ENCODE measurements at regions not wholly inside any gene's neighbourhood (a gene's known extent, or its start where the extent isn't known, plus 50 kb on each side); places are given as distances from the start of the nearest gene placed in this dataset.

- TF ChIP-seq, protein P1, sequence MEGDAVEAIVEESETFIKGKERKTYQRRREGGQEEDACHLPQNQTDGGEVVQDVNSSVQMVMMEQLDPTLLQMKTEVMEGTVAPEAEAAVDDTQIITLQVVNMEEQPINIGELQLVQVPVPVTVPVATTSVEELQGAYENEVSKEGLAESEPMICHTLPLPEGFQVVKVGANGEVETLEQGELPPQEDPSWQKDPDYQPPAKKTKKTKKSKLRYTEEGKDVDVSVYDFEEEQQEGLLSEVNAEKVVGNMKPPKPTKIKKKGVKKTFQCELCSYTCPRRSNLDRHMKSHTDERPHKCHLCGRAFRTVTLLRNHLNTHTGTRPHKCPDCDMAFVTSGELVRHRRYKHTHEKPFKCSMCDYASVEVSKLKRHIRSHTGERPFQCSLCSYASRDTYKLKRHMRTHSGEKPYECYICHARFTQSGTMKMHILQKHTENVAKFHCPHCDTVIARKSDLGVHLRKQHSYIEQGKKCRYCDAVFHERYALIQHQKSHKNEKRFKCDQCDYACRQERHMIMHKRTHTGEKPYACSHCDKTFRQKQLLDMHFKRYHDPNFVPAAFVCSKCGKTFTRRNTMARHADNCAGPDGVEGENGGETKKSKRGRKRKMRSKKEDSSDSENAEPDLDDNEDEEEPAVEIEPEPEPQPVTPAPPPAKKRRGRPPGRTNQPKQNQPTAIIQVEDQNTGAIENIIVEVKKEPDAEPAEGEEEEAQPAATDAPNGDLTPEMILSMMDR (conservative IDR thresholded peaks at IDR 0.05; ENCODE audit: low read depth, low read length): no peak
- TF ChIP-seq EZH2 (IDR thresholded peaks at IDR 0.05; ENCODE audit: borderline replicate concordance, low read depth, low read length, poor library complexity, severe bottlenecking): no peak
- BruUV-seq (replicated peaks): no TSS peak
- Histone ChIP-seq H3K27ac (ENCODE audit: low read depth, low read length, poor library complexity, severe bottlenecking) (no peak overlapping the region), H3K9me3 (ENCODE audit: low read depth, low read length, poor library complexity, severe bottlenecking) (no peaks in the 10 kb centered on the region), H3K27me3 (replicated peaks; ENCODE audit: insufficient read depth, low read depth, low read length, poor library complexity) (no peaks in the 10 kb centered on the region), H3K36me3 (ENCODE audit: insufficient read depth, low read length, poor library complexity, severe bottlenecking) (no peaks in the 10 kb centered on the region), H3K4me3 (ENCODE audit: low read depth, low read length, poor library complexity, severe bottlenecking) (no peak overlapping the region), H3K4me1 (ENCODE audit: insufficient read depth, low read length, poor library complexity, severe bottlenecking) (no peaks in the 10 kb centered on the region)
- POLR2A ChIA-PET (ENCODE audit: low non-redundant PET): no interaction called here
- CTCF ChIA-PET: no interaction called here
- intact Hi-C loops (cut with micrococcal nuclease; ENCODE audit: unreplicated experiment): no loop called here
- DNase-seq (ENCODE audit: low spot score): no peak
Measured at GRCh38 chr18:51862051-51862715, 477.8 kb upstream of the DCC start.

- TF ChIP-seq EZH2 (IDR thresholded peaks at IDR 0.05; ENCODE audit: borderline replicate concordance, low read depth, low read length, poor library complexity, severe bottlenecking): no peak
- TF ChIP-seq, protein P1 (conservative IDR thresholded peaks at IDR 0.05; ENCODE audit: low read depth, low read length): no peak
- Histone ChIP-seq H3K9me3 (ENCODE audit: low read depth, low read length, poor library complexity, severe bottlenecking) (no peaks in the 10 kb centered on the region), H3K4me3 (ENCODE audit: low read depth, low read length, poor library complexity, severe bottlenecking) (no peak overlapping the region), H3K36me3 (ENCODE audit: insufficient read depth, low read length, poor library complexity, severe bottlenecking) (no peaks in the 10 kb centered on the region), H3K4me1 (ENCODE audit: insufficient read depth, low read length, poor library complexity, severe bottlenecking) (no peaks in the 10 kb centered on the region), H3K27ac (ENCODE audit: low read depth, low read length, poor library complexity, severe bottlenecking) (no peak overlapping the region), H3K27me3 (replicated peaks; ENCODE audit: insufficient read depth, low read depth, low read length, poor library complexity) (no peaks in the 10 kb centered on the region)
- ChIA-PET CTCF (no interaction called here), POLR2A (ENCODE audit: low non-redundant PET) (no interaction called here)
- no peak for DNase-seq (ENCODE audit: low spot score)
- BruUV-seq (replicated peaks): no TSS peak
- intact Hi-C loops (cut with micrococcal nuclease; ENCODE audit: unreplicated experiment): no loop called here
Measured at GRCh38 chr18:51864219-51864965, 475.6 kb upstream of the DCC start.

DNA sequence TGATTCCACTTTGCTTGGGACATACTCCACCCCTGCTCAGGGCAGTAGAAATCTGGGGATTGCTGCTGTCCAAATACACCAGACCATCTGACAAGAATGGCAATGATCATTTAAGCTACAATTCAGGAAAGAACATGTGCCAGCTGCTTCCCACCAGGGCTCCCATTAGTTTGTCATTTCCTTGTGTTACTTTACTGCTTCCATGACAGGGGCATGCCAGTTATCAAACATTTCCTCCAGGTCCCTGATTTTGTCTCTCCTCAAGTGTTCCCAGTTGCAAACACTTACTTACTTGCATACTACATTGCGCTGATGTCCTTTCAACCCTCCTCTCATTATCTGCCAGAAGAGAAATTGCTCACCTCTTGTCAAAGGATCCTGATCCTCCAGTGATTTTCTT, 474.5 kb upstream of the DCC start:
- intact Hi-C loops (cut with micrococcal nuclease; ENCODE audit: unreplicated experiment): no loop called here
- H3K27me3 ChIP-seq (replicated peaks; ENCODE audit: insufficient read depth, low read depth, low read length, poor library complexity): no peaks in the 10 kb centered on the region
- no peak for DNase-seq (ENCODE audit: low spot score)
- no peaks in the 10 kb centered on the region for H3K4me1 ChIP-seq (ENCODE audit: insufficient read depth, low read length, poor library complexity, severe bottlenecking)
- BruUV-seq (replicated peaks): no TSS peak
- POLR2A ChIA-PET (ENCODE audit: low non-redundant PET): no interaction called here
- CTCF ChIA-PET: no interaction called here
- H3K36me3 ChIP-seq (ENCODE audit: insufficient read depth, low read length, poor library complexity, severe bottlenecking): no peaks in the 10 kb centered on the region
- TF ChIP-seq EZH2 (IDR thresholded peaks at IDR 0.05; ENCODE audit: borderline replicate concordance, low read depth, low read length, poor library complexity, severe bottlenecking): no peak
- TF ChIP-seq, protein P1 (conservative IDR thresholded peaks at IDR 0.05; ENCODE audit: low read depth, low read length): no peak
- H3K27ac ChIP-seq (ENCODE audit: low read depth, low read length, poor library complexity, severe bottlenecking): no peak overlapping the region
- H3K9me3 ChIP-seq (ENCODE audit: low read depth, low read length, poor library complexity, severe bottlenecking): no peaks in the 10 kb centered on the region
- no peak overlapping the region for H3K4me3 ChIP-seq (ENCODE audit: low read depth, low read length, poor library complexity, severe bottlenecking)

Data from A673 (cell line).